GM13976 (cell line): ENCODE measurements at regions not wholly inside any gene's neighbourhood (a gene's known extent, or its start where the extent isn't known, plus 50 kb on each side); places are given as distances from the start of the nearest gene placed in this dataset.

Experiments used
- DNase-seq: peaks from one replicate; pipeline ENCODE4 v3.0.0; 2012; ENCODE audit warnings: low spot score
- in situ Hi-C: fragments of 300-500 bp; cut with MboI; formaldehyde crosslinking; loops from one replicate; pipeline ENCODE4 v1.12.0; 2022; ENCODE audit warnings: low sequenced_read_pairs, mixed read lengths, inconsistent platforms; ENCODE audit not compliant: unreplicated experiment
- TF ChIP-seq, protein P1 (sequence below): IDR thresholded peaks from 2 replicates; pipeline ENCODE4 v1.5.1; 2012; ENCODE audit warnings: borderline replicate concordance, mild to moderate bottlenecking; ENCODE audit not compliant: insufficient read depth; ENCODE audit errors: extremely low read depth, missing control alignments, control extremely low read depth

DNA sequence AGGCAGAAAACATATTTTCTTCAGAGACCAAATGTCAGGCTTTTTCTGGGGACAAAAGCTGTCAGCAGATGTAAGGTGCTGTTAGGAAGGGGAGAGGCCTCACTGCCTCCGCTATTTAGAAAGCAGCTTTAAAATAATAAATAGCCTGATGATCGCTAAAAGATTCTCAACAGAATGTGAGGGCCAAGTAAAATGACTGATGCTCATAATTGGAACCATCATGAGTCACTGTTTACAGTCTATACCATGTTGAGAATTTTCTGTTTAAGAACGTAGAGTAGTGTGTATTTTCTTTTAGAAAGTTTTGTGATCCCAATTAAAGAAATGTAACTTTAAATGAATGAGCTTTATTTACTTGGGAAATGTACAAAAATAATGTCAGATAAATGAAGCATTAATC lies 220.0 kb downstream of the CLIC5 start:
- in situ Hi-C loops = no loop called here
- no peak for DNase-seq
- TF ChIP-seq, protein P1, sequence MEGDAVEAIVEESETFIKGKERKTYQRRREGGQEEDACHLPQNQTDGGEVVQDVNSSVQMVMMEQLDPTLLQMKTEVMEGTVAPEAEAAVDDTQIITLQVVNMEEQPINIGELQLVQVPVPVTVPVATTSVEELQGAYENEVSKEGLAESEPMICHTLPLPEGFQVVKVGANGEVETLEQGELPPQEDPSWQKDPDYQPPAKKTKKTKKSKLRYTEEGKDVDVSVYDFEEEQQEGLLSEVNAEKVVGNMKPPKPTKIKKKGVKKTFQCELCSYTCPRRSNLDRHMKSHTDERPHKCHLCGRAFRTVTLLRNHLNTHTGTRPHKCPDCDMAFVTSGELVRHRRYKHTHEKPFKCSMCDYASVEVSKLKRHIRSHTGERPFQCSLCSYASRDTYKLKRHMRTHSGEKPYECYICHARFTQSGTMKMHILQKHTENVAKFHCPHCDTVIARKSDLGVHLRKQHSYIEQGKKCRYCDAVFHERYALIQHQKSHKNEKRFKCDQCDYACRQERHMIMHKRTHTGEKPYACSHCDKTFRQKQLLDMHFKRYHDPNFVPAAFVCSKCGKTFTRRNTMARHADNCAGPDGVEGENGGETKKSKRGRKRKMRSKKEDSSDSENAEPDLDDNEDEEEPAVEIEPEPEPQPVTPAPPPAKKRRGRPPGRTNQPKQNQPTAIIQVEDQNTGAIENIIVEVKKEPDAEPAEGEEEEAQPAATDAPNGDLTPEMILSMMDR = no peak

DNA sequence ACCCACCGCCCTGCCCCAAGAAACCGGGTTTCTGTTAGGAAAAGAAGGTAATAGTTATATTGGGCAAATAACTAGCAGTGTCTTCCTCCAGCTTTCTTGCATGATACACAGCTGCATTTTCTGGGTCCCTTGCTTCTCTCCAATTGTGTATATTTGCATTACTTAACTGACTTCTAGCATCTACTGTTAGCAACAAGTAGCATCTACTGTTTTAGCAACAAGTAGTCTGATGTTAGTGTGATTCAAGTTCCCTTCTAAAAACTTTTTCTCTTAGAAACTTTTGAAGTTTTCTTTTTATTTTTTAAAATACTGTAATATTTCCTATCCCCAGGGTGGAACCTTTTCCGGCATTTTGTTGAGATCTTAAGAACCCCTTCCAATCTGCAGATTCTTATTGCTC lies 221.2 kb downstream of the CLIC5 start:
- TF ChIP-seq, protein P1 = no peak
- no peak for DNase-seq
- in situ Hi-C loops = no loop called here

DNA sequence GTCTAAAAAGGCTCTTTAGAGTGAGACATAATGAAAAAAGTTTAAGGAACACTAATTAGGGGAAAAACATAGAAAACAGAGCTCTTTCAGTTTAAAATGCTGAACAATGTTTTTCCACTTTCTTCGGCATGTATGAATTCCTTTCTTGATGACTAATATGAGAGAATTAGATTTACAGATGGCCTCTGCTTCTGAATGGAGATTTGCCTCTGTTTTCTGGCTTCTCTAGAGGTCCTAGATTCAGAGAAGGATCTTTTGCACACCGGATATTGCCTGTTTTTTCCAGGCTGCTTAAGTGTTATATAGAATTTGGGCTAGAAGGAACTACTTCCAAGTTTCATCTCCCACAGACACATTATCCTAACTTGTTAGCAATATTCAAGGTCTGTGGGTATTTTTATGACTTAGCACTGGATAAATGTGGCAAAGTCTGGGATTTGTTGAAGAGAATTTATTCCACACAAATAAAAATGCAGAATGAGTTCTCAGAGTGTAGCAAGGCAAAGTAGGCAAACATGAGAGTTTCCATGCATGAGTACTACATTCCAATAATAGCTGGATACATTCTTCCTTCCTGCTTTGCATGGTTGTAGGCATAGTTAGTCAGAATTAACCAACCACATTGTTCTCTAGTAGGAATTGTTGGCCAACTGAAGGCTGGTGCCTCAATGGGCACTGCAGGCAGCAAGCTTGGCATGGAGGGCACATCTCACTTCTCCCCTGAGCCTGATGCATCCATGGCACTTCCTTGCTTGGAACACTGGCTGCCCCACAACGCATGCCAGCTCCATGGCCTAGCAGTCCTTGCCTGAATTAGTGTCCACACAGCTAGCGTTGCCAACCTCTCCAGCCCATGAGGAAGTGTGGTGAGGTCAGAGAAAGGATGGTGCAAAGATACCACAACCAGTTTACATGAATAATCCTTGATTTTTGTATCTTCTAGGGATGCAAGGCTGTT lies 224.2 kb downstream of the CLIC5 start:
- DNase-seq = no peak
- in situ Hi-C loops = no loop called here

DNA sequence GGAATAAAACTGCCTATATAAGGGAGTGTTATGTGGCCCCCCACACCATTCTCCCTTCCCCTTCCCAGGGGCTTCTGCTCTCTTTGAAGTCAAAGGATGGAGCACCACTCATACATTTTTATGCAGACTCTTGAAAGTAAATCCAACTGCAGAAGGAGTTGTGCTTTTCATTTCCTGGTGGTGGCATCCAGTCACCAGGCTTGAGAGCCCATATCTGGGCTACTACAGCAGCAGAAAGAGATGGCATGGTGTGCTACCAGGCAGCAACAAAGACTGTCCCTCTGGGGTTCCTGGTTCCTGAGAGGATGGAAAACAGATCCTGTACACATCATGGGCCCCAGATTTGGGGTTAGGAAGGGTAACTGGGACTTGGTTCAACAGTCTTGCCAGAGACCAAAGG lies 226.4 kb downstream of the CLIC5 start:
- TF ChIP-seq, protein P1 = no peak
- DNase-seq = no peak
- in situ Hi-C loops = no loop called here

More for the DNA sequence above, 224.2 kb downstream of the CLIC5 start:
- TF ChIP-seq, protein P1 = no peak

DNA sequence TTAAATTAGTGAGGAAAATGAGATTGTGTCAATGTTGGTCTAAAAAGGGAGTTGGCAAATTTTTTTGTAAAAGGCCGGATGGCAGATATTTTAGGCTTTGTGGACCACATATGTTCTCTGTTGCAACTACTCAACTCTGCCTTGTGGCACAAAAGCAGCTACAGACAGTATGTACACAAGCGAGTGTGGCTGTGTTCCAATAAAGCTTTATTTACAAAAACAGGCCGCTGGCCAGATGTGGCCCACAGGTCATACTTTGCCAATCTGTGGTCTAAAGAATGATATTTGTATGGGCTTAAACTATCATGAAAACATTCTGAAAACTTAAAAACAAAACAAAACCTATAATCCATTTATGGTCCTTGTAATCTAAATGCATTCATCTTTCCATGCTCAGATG lies 228.3 kb downstream of the CLIC5 start:
- in situ Hi-C loops = no loop called here

DNA sequence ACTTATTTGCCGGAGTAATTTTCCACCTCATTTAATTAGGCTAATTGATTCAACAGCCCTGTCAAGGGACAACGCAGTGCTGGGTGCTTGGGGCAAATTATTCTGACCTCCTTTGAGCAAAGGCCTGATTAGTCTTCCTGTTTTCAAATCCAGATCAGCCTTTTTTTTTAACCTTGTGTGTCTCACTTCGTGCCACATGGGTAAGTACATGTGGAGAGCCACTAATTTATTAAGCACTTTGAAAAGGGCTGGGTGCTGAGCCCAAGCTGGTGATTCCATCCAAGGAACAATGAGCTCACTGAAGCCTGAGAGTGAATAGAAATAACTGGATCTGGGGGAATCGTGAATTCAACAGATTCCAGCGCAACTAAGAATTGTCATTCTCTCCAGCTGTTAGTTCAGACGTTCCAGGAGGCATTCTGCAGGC lies 229.3 kb downstream of the CLIC5 start:
- DNase-seq = no peak
- TF ChIP-seq, protein P1 = no peak
- in situ Hi-C loops = no loop called here

More for the DNA sequence above, 228.3 kb downstream of the CLIC5 start:
- TF ChIP-seq, protein P1 = no peak
- DNase-seq = no peak
